Lung (tissue), 11 donors: ENCODE measurements at regions not wholly inside any gene's neighbourhood (a gene's known extent, or its start where the extent isn't known, plus 50 kb on each side); places are given as distances from the start of the nearest gene placed in this dataset.

ENCODE experiments used
- ATAC-seq: fragments of 200-7000 bp; cut with Tn5 transposase; one replicate; pipeline ENCODE4 v1.9.1; 2020; ENCODE audit warnings: moderate number of reproducible peaks; ENCODE audit not compliant: insufficient read depth, low FRiP score
- DNase-seq, 3 donors: peaks; one replicate each; pipeline ENCODE4 v3.0.0-alpha.2; 2013 to 2017
- H3K27ac ChIP-seq, 2 donors: one replicate each; pipeline ENCODE4 v1.5.1; 2013; ENCODE audit warnings: mild to moderate bottlenecking in 2 of 2, moderate library complexity in 2 of 2, control low read depth in 1 of 2, inconsistent platforms in 1 of 2, low read depth in 1 of 2, low read length in 1 of 2
- H3K27me3 ChIP-seq, 3 donors: one replicate each; pipeline ENCODE4 v1.5.1; 2013; ENCODE audit warnings: low read length in 2 of 3; ENCODE audit not compliant: control insufficient read depth in 3 of 3, insufficient read depth in 3 of 3
- H3K36me3 ChIP-seq, 4 donors: one replicate each; pipeline ENCODE4 v1.5.1; 2013; ENCODE audit warnings: low read length in 4 of 4, mild to moderate bottlenecking in 1 of 4, moderate library complexity in 1 of 4; ENCODE audit not compliant: control insufficient read depth in 4 of 4, insufficient read depth in 4 of 4
- H3K4me1 ChIP-seq, 5 donors: one replicate each; pipeline ENCODE4 v1.5.1; 2013; ENCODE audit warnings: low read length in 5 of 5, mild to moderate bottlenecking in 2 of 5, moderate library complexity in 1 of 5; ENCODE audit not compliant: control insufficient read depth in 5 of 5, insufficient read depth in 5 of 5
- H3K4me3 ChIP-seq: one replicate; pipeline ENCODE4 v1.5.1; 2013; ENCODE audit warnings: mild to moderate bottlenecking, control low read depth, moderate library complexity
- H3K9ac ChIP-seq, 2 donors: one replicate each; pipeline ENCODE4 v1.5.1; 2013; ENCODE audit warnings: low read length in 2 of 2, control low read depth in 1 of 2; ENCODE audit not compliant: insufficient read depth in 1 of 2
- H3K9me3 ChIP-seq, 4 donors: one replicate each; pipeline ENCODE4 v1.5.1; 2013; ENCODE audit warnings: low read length in 3 of 4, mild to moderate bottlenecking in 1 of 4, moderate library complexity in 1 of 4; ENCODE audit not compliant: control insufficient read depth in 4 of 4, insufficient read depth in 3 of 4
- CTCF ChIP-seq: IDR thresholded peaks from 2 replicates; pipeline ENCODE4 v1.5.1; 2012; ENCODE audit warnings: mild to moderate bottlenecking; ENCODE audit errors: control extremely low read depth, extremely low read depth
- WGBS, 2 donors: extraction: QIAGEN DNeasy Blood & Tissue Kit; methylation state at CpG; one replicate each; pipeline ENCODE4 v1.1.7; 2013; 5-methylcytosine and 5-hydroxymethylcytosine counted together
- donor health status: control.
- donor health status: control.
- donor health status: Bipolar disorder and iron deficiency.
- donor health status: healthy.
- donor health status: DM: yes; HTN: yes; CAD: no.

- WGBS, 2 donors: 64 to 68% methylated on average over 3 of the region's 3 CpGs
- Histone ChIP-seq H3K4me3 (no peak overlapping the region), H3K27ac (no peak overlapping the region), H3K9me3 (peaks cover 0 to 6% (median 0%) of the 10 kb centered on the region in 4 donors), H3K9ac (no peak overlapping the region), H3K36me3 (no peaks in the 10 kb centered on the region), H3K4me1 (no peaks in the 10 kb centered on the region), H3K27me3 (peaks cover 0 to 16% (median 0%) of the 10 kb centered on the region in 3 donors)
- ATAC-seq (no peak), DNase-seq (no peak)
- no peak for TF ChIP-seq CTCF
Observed at GRCh38 chr10:117725993-117726392, 183.4 kb downstream of the EMX2 start.

- H3K9me3 ChIP-seq: peaks cover 0 to 3% (median 0%) of the 10 kb centered on the region in 4 donors
- peaks cover 0 to 23% (median 3%) of the 10 kb centered on the region in 3 donors for H3K27me3 ChIP-seq
- WGBS, 2 donors: 70 to 78% methylated on average over 2 of the region's 2 CpGs
- no peak overlapping the region for H3K9ac ChIP-seq
- TF ChIP-seq CTCF: no peak
- no peaks in the 10 kb centered on the region for H3K4me1 ChIP-seq
- H3K36me3 ChIP-seq: no peaks in the 10 kb centered on the region
- DNase-seq (no peak), ATAC-seq (no peak)
- no peak overlapping the region for H3K4me3 ChIP-seq
- H3K27ac ChIP-seq: no peak overlapping the region
Observed at GRCh38 chr10:117726596-117727295, 184.2 kb downstream of the EMX2 start.

- ATAC-seq: no peak
- H3K27ac ChIP-seq: no peak overlapping the region
- peaks cover 0 to 29% (median 9%) of the 10 kb centered on the region in 3 donors for H3K27me3 ChIP-seq
- WGBS, 2 donors: 81 to 87% methylated on average over 4 of the region's 4 CpGs
- H3K9ac ChIP-seq: no peak overlapping the region
- H3K4me1 ChIP-seq: no peaks in the 10 kb centered on the region
- no peak for DNase-seq
- peaks cover 0 to 3% (median 0%) of the 10 kb centered on the region in 4 donors for H3K9me3 ChIP-seq
- no peak overlapping the region for H3K4me3 ChIP-seq
- H3K36me3 ChIP-seq: no peaks in the 10 kb centered on the region
- TF ChIP-seq CTCF: no peak
Observed at GRCh38 chr10:117727421-117727820, 184.9 kb downstream of the EMX2 start.

- no peak for DNase-seq
Observed at GRCh38 chr10:117728087-117728486, 185.5 kb downstream of the EMX2 start.

More at GRCh38 chr10:117728087-117728486, 185.5 kb downstream of the EMX2 start:
- Histone ChIP-seq H3K9me3 (peaks cover 0 to 3% (median 0%) of the 10 kb centered on the region in 4 donors), H3K36me3 (no peaks in the 10 kb centered on the region), H3K9ac (no peak overlapping the region), H3K4me1 (no peaks in the 10 kb centered on the region), H3K27ac (no peak overlapping the region), H3K27me3 (peaks cover 0 to 31% (median 16%) of the 10 kb centered on the region in 3 donors), H3K4me3 (no peak overlapping the region)
- no peak for TF ChIP-seq CTCF
- no peak for ATAC-seq
